ENCODE measurements at regions not wholly inside any gene's neighbourhood (a gene's known extent, or its start where the extent isn't known, plus 50 kb on each side); places are given as distances from the start of the nearest gene placed in this dataset.

DNA sequence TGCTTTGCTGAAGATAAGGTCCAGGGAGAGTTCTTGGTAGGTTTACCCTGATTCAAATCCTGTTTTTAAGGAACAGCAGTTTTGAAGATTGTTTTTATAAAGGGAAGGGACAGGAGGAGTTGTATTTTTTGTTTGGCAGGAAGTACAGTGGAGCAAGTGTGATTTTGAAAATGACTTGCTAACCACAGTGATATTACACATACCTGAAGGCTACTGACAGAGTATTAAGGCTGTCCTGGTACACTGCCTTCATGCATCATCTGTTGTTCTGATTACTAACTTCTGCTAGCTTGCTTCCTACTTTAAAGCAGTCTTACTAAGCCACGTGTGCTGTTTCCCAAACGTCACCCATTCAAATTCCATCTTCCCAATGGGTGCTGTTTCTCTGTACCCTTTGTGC is 559.5 kb upstream of the SGCD start:
- TF ChIP-seq, protein P1, sequence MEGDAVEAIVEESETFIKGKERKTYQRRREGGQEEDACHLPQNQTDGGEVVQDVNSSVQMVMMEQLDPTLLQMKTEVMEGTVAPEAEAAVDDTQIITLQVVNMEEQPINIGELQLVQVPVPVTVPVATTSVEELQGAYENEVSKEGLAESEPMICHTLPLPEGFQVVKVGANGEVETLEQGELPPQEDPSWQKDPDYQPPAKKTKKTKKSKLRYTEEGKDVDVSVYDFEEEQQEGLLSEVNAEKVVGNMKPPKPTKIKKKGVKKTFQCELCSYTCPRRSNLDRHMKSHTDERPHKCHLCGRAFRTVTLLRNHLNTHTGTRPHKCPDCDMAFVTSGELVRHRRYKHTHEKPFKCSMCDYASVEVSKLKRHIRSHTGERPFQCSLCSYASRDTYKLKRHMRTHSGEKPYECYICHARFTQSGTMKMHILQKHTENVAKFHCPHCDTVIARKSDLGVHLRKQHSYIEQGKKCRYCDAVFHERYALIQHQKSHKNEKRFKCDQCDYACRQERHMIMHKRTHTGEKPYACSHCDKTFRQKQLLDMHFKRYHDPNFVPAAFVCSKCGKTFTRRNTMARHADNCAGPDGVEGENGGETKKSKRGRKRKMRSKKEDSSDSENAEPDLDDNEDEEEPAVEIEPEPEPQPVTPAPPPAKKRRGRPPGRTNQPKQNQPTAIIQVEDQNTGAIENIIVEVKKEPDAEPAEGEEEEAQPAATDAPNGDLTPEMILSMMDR (IDR thresholded peaks at IDR 0.05): no peak
- TF ChIP-seq POLR2AphosphoS5 (IDR thresholded peaks at IDR 0.05; ENCODE audit: low read depth, low read length): no peak
- no peak for TF ChIP-seq TCF7L2 (IDR thresholded peaks at IDR 0.05; ENCODE audit: low read depth, low read length)
- TF ChIP-seq REST (IDR thresholded peaks at IDR 0.05; ENCODE audit: insufficient read depth in 1 of 2, low read depth in 2 of 2, low read length in 1 of 2): no peak
